AG10803 (cell line): ENCODE measurements at regions not wholly inside any gene's neighbourhood (a gene's known extent, or its start where the extent isn't known, plus 50 kb on each side); places are given as distances from the start of the nearest gene placed in this dataset.
"Not testable (repeated sequence)": the region's sequence is repeated elsewhere in the genome, so short reads cannot be mapped to it uniquely, and the experiment has no call there.

Experiments used
- DNase-seq: peaks from one replicate; pipeline ENCODE4 v3.0.0; 2010; ENCODE audit warnings: low read depth
- H3K4me3 ChIP-seq: 2 replicates; pipeline ENCODE4 v1.5.1; 2011; ENCODE audit warnings: mild to moderate bottlenecking, low read length, control low read depth
- TF ChIP-seq, protein P1 (sequence below): conservative IDR thresholded peaks from 2 replicates; pipeline ENCODE4 v1.5.1; 2011; ENCODE audit warnings: mild to moderate bottlenecking, low read length, control low read depth, inconsistent platforms

DNA sequence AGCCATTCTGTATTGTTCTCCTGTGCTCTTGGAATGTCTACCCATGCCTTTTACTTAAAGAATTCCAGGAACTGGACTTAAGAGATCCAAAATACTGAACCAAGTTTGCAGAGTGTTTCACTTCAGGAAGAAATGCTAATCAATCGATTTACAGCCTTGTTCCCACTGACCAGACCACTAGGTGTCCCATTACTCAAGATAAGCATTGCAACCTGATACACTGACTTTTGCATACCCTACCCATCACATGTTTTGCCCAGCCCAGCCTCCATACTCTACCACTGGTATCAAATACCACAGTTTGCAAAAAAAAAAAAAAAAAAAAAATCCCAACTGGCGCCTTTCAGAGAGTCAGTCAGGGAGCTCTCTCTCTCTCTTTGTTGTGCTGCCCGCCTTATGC lies 550.8 kb downstream of the CDH9 start:
- H3K4me3 ChIP-seq, result no peak overlapping the region
- TF ChIP-seq, protein P1, sequence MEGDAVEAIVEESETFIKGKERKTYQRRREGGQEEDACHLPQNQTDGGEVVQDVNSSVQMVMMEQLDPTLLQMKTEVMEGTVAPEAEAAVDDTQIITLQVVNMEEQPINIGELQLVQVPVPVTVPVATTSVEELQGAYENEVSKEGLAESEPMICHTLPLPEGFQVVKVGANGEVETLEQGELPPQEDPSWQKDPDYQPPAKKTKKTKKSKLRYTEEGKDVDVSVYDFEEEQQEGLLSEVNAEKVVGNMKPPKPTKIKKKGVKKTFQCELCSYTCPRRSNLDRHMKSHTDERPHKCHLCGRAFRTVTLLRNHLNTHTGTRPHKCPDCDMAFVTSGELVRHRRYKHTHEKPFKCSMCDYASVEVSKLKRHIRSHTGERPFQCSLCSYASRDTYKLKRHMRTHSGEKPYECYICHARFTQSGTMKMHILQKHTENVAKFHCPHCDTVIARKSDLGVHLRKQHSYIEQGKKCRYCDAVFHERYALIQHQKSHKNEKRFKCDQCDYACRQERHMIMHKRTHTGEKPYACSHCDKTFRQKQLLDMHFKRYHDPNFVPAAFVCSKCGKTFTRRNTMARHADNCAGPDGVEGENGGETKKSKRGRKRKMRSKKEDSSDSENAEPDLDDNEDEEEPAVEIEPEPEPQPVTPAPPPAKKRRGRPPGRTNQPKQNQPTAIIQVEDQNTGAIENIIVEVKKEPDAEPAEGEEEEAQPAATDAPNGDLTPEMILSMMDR, result no peak
- no peak for DNase-seq

DNA sequence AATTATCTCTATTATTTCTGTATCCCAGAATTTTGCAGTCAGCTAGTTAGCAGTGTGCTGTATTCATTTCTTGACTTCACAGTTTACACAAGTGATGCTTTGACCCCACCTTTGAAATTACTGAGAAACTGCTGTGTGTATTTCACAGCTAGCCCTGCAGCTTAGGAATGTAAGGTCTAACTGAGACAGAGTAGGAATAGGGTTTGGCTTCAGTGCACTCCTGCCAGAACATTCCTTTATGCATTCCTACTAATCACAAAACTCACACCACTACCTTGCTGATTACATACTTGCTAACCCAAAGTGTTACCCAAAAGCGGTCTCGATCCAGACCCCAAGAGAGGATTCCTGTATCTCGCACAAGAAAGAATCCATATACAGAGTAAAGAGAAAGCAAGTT lies 551.8 kb downstream of the CDH9 start:
- DNase-seq, result no peak
- no peak overlapping the region for H3K4me3 ChIP-seq
- TF ChIP-seq, protein P1, result no peak

DNA sequence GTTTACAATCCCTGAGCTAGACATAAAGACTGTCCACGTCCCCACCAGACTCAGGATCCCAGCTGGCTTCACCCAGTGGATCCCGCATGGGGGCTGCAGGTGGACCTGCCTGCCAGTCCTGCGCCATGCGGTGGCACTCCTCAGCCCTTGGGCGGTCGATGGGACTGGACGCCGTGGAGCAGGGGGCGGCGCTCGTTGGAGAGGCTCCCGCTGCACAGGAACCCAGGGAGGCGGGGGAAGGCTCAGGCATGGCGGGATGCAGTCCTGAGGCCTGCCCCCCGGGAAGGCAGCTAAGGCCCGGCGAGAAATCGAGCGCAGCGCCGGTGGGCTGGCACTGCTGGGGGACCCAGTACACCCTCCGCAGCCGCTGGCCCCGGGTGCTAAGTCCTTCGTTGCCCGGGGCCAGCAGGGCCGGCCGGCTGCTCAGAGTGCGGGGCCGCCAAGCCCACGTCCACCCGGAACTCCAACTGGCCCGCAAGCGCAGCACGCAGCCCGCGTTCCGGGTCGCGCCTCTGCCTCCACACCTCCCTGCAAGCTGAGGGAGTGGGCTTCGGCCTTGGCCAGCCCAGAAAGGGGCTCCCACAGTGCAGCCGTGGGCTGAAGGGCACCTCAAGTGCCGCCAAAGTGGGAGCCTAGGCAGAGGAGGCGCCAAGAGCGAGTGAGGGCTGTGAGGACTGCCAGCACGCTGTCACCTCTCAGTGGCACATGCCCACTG lies 553.1 kb downstream of the CDH9 start:
- not testable (repeated sequence) for H3K4me3 ChIP-seq, DNase-seq

DNA sequence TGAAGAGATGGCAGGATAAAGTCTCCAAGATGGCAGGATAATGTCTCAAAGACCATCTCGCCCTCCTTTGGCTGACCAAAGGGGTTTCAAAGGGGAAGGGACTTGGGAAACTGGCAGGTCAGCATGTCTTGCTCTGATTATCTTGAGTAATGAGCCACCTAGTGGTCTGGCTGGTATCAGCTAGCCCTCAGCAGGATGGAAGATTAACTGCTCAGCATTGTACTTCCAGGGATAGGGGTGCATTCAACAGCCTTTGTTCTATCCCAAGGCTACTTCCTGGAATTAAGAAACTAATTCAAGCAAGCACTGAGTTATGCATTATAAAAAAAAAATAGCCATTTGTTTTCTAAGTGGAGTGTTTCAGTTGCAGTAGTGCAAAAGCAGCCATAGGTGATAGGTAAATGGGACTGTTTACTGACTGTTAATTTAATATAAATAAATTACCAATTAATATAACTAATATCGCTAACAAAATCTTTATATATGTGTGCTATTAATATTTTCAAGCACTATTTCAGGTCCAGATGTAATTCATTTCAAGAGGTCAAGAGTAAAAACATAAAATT lies 555.5 kb downstream of the CDH9 start:
- peak; percentile 1 for DNase-seq
- no peak overlapping the region for H3K4me3 ChIP-seq
- TF ChIP-seq, protein P1, result peak; percentile 24

DNA sequence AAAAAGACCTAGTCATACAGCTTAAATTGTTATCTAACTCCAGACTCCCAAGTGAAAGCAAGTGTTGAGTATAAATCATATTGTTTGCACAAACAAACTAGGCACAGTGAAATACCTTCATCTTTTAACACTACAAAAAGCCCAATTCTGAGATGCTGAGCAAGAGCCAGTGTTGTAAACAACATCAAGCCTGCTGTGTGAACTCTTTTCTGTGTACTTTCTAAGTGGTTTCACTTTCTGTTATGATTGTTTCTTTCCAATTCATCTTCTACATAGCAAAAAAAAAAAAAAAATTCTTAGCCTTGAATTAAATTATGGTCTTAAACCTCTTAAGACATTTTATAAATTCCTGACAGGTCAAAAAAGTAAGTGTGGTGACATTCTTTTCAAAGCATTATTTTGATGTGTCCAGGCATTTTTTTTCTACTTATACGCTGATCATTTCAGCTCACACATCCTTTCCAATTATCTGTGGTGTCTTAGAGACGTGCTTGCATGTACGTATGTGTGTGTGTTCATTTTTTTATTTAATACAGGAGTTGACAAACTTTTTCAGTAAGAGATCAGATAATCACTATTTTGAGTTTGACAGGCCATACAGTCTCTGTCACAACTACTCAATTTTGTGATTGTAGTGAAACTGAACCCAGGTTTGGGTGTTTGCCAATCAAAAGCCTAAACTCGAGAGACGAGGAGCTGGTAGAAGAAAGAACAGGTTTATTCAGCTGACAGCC lies 556.1 kb downstream of the CDH9 start:
- TF ChIP-seq, protein P1, result no peak
- DNase-seq, result no peak
- no peak overlapping the region for H3K4me3 ChIP-seq

DNA sequence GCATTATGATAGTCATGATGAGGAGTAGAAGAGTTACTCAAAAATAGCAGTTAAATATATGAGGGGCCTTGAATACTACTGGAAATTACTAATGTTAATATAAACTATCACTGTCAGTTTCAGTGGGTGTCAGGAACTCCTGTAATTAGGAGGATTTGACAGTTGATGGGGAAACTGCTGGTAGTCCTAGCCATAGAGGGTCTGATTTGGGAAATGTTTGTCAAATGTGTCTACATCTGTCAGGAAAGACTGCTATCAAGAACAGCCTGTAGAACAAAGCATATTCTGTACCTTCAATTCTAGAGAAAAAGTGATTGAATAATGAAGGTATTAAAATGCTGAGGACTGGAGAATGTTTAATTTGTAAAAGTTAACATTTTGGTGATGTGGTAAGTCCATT lies 567.9 kb downstream of the CDH9 start:
- TF ChIP-seq, protein P1, result no peak
- H3K4me3 ChIP-seq, result no peak overlapping the region
- DNase-seq, result no peak

DNA sequence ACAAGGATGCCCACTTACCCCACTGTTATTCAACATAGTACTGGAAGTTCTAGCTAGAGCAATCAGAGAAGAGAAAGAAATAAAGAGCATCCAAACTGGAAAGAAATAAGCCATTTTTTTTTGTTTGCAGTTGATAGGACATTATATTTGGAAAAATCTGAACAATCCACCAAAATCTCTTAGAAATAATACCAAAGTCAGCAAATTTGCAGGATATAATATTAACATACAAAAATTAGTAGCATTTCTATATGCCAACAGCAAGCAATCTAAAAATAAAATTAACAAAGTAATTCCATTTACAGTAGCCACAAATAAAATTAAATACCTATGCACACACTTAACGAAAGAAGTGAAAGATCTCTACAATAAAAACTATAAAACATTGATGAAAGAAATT lies 599.3 kb downstream of the CDH9 start:
- no peak overlapping the region for H3K4me3 ChIP-seq
- no peak for DNase-seq
- TF ChIP-seq, protein P1, result no peak
